Peyer's patch (tissue), 4 donors: ENCODE measurements at regions not wholly inside any gene's neighbourhood (a gene's known extent, or its start where the extent isn't known, plus 50 kb on each side); places are given as distances from the start of the nearest gene placed in this dataset.

ENCODE experiments used
- POLR2A ChIP-seq, 2 donors: fragments of 450-650 bp; IDR thresholded peaks; one replicate each; pipeline ENCODE4 v1.5.1; 2017; ENCODE audit warnings: antibody characterized with exemption in 2 of 2, mild to moderate bottlenecking in 2 of 2, moderate library complexity in 2 of 2
- TF ChIP-seq, protein P1 (sequence below), 6 experiments: fragments of 450-650 bp in 4 of 6; fragments of 200-600 bp in 2 of 6; sonication (generic) in 1 of 6; IDR thresholded peaks; one replicate each; pipeline ENCODE4 v1.5.1; 2017 to 2019; ENCODE audit warnings: antibody characterized with exemption in 6 of 6, mild to moderate bottlenecking in 3 of 6, moderate library complexity in 1 of 6

DNA sequence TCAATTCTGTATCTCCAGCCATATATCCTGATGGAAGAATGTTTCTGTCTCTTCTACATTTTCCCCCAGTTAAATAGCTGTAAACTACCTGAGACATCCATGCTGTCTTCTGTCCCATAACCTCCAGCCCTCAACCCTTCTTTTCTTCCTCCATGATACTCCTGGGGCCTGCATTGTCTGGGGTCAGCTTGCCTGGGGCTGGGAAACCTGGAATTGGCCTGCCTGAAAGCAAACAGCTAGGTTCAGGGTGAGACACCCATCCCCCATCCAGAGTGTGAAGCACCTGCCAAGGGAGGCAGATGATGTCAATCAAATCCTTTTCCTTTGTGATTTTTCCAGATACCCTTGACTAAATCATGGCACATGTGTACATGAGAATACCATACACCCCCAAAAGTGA, 313.7 kb upstream of the MGAT5 start:
- TF ChIP-seq POLR2A (IDR thresholded peaks at IDR 0.05) = no peak
- TF ChIP-seq, protein P1, sequence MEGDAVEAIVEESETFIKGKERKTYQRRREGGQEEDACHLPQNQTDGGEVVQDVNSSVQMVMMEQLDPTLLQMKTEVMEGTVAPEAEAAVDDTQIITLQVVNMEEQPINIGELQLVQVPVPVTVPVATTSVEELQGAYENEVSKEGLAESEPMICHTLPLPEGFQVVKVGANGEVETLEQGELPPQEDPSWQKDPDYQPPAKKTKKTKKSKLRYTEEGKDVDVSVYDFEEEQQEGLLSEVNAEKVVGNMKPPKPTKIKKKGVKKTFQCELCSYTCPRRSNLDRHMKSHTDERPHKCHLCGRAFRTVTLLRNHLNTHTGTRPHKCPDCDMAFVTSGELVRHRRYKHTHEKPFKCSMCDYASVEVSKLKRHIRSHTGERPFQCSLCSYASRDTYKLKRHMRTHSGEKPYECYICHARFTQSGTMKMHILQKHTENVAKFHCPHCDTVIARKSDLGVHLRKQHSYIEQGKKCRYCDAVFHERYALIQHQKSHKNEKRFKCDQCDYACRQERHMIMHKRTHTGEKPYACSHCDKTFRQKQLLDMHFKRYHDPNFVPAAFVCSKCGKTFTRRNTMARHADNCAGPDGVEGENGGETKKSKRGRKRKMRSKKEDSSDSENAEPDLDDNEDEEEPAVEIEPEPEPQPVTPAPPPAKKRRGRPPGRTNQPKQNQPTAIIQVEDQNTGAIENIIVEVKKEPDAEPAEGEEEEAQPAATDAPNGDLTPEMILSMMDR (IDR thresholded peaks at IDR 0.05) = no peak
